GM13976 (cell line): ENCODE measurements at regions not wholly inside any gene's neighbourhood (a gene's known extent, or its start where the extent isn't known, plus 50 kb on each side); places are given as distances from the start of the nearest gene placed in this dataset.

ENCODE experiments used
- DNase-seq: peaks from one replicate; pipeline ENCODE4 v3.0.0; 2012; ENCODE audit warnings: low spot score
- CTCF ChIP-seq: IDR thresholded peaks from 2 replicates; pipeline ENCODE4 v1.5.1; 2012; ENCODE audit warnings: borderline replicate concordance, mild to moderate bottlenecking; ENCODE audit not compliant: insufficient read depth; ENCODE audit errors: extremely low read depth, missing control alignments, control extremely low read depth
- in situ Hi-C: fragments of 300-500 bp; cut with MboI; formaldehyde crosslinking; loops from one replicate; pipeline ENCODE4 v1.12.0; 2022; ENCODE audit warnings: low sequenced_read_pairs, mixed read lengths, inconsistent platforms; ENCODE audit not compliant: unreplicated experiment

- in situ Hi-C loops: no loop called here
- no peak for DNase-seq
- no peak for TF ChIP-seq CTCF
Measured at GRCh38 chr9:136607334-136607919, 55.3 kb upstream of the EGFL7 start.

- DNase-seq: no peak
- in situ Hi-C loops: no loop called here
- TF ChIP-seq CTCF: no peak
Measured at GRCh38 chr9:136606687-136607333, 55.9 kb upstream of the EGFL7 start.

- in situ Hi-C loops: no loop called here
- no peak for TF ChIP-seq CTCF
- no peak for DNase-seq
Measured at GRCh38 chr9:136605988-136606660, 56.6 kb upstream of the EGFL7 start.

GRCh38 chr9:136604823-136605525, 57.7 kb upstream of the EGFL7 start:
- no peak for TF ChIP-seq CTCF
- no peak for DNase-seq
- in situ Hi-C loops: no loop called here

- no peak for DNase-seq
- no peak for TF ChIP-seq CTCF
Measured at GRCh38 chr9:136603901-136604814, 58.3 kb upstream of the NOTCH1 start.

GRCh38 chr9:136603216-136603615, 57.4 kb upstream of the NOTCH1 start:
- no peak for TF ChIP-seq CTCF
- DNase-seq: no peak
- in situ Hi-C loops: no loop called here

More at GRCh38 chr9:136603901-136604814, 58.3 kb upstream of the NOTCH1 start:
- in situ Hi-C loops: no loop called here
